IMR-90 (cell line): ENCODE measurements at regions not wholly inside any gene's neighbourhood (a gene's known extent, or its start where the extent isn't known, plus 50 kb on each side); places are given as distances from the start of the nearest gene placed in this dataset.
"Not testable (repeated sequence)": the region's sequence is repeated elsewhere in the genome, so short reads cannot be mapped to it uniquely, and the experiment has no call there.

ENCODE experiments used
- ATAC-seq: fragments of 200-7000 bp; cut with Tn5 transposase; 2 replicates; pipeline ENCODE4 v1.9.1; 2020; ENCODE audit warnings: low read depth, mild to moderate bottlenecking, moderate library complexity
- BruUV-seq: library from RNA; stranded (reverse); fragments of 400-500 nt; replicated peaks from 2 replicates; lab custom pipeline; 2021; lab: Mats Ljungman, UMichigan
- CTCF ChIA-PET: fragments of 300-600 bp; formaldehyde crosslinking; extraction: SDS; loops from one replicate; lab custom pipeline; 2021; ENCODE audit warnings: antibody characterized with exemption; lab: Yijun Ruan, JAX
- POLR2A ChIA-PET: fragments of 300-600 bp; sonication (Branson Sonifier 250); formaldehyde crosslinking; loops from one replicate; lab custom pipeline; 2022; ENCODE audit warnings: antibody characterized with exemption; ENCODE audit not compliant: unreplicated experiment; lab: Charles Lee
- DNase-seq: peaks from one replicate; pipeline ENCODE4 v3.0.0; 2013
- H2AFZ ChIP-seq: replicated peaks from 2 replicates; pipeline ENCODE3; 2013; ENCODE audit warnings: low read length, mild to moderate bottlenecking; ENCODE audit not compliant: poor library complexity
- H2AK5ac ChIP-seq: 2 replicates; pipeline ENCODE4 v1.6.1; 2013; ENCODE audit warnings: low read depth, low read length, inconsistent platforms
- H2AK9ac ChIP-seq: replicated peaks from 2 replicates; pipeline ENCODE3; 2013; ENCODE audit warnings: mild to moderate bottlenecking, low read depth, low read length, moderate library complexity; ENCODE audit not compliant: poor library complexity
- H2BK120ac ChIP-seq: 2 replicates; pipeline ENCODE4 v1.6.1; 2013; ENCODE audit warnings: low read depth, low read length, inconsistent platforms
- H2BK15ac ChIP-seq: 3 replicates; pipeline ENCODE4 v1.6.1; 2013; ENCODE audit warnings: low read depth, low read length, inconsistent platforms
- H2BK20ac ChIP-seq: 2 replicates; pipeline ENCODE4 v1.6.1; 2013; ENCODE audit warnings: low read depth, mild to moderate bottlenecking, inconsistent platforms, low read length, moderate library complexity
- H2BK5ac ChIP-seq: 2 replicates; pipeline ENCODE4 v1.6.1; 2013; ENCODE audit warnings: mild to moderate bottlenecking, low read depth, low read length, inconsistent platforms; ENCODE audit not compliant: poor library complexity, severe bottlenecking
- H3K14ac ChIP-seq: replicated peaks from 2 replicates; pipeline ENCODE4 v1.6.1; 2013; ENCODE audit warnings: low read depth, low read length, inconsistent platforms
- H3K18ac ChIP-seq: 2 replicates; pipeline ENCODE4 v1.6.1; 2013; ENCODE audit warnings: low read depth, low read length, control low read depth
- H3K23ac ChIP-seq: 2 replicates; pipeline ENCODE4 v1.6.1; 2013; ENCODE audit warnings: low read depth, low read length, inconsistent platforms
- H3K27ac ChIP-seq: 2 replicates; pipeline ENCODE4 v1.5.1; 2013; ENCODE audit warnings: mild to moderate bottlenecking, control low read depth, low read length; ENCODE audit not compliant: insufficient read depth
- H3K27me3 ChIP-seq: 2 replicates; pipeline ENCODE4 v1.6.1; 2013; ENCODE audit warnings: low read length; ENCODE audit not compliant: control insufficient read depth, insufficient read depth
- H3K36me3 ChIP-seq: 2 replicates; pipeline ENCODE4 v1.6.1; 2013; ENCODE audit warnings: low read length, mixed read lengths; ENCODE audit not compliant: control insufficient read depth, insufficient read depth
- H3K4ac ChIP-seq: 2 replicates; pipeline ENCODE4 v1.6.1; 2013; ENCODE audit warnings: low read depth, low read length, inconsistent platforms
- H3K4me1 ChIP-seq: 2 replicates; pipeline ENCODE4 v1.6.1; 2013; ENCODE audit warnings: low read length, mixed read lengths; ENCODE audit not compliant: control insufficient read depth, insufficient read depth
- H3K4me2 ChIP-seq: 2 replicates; pipeline ENCODE4 v1.6.1; 2013; ENCODE audit warnings: low read depth, mild to moderate bottlenecking, control low read depth, low read length, moderate library complexity
- H3K4me3 ChIP-seq: 2 replicates; pipeline ENCODE4 v1.5.1; 2013; ENCODE audit warnings: low read depth, mild to moderate bottlenecking, control low read depth, low read length, moderate library complexity; ENCODE audit not compliant: insufficient read depth
- H3K56ac ChIP-seq: 2 replicates; pipeline ENCODE4 v1.6.1; 2013; ENCODE audit warnings: low read length, inconsistent platforms; ENCODE audit not compliant: insufficient read depth; ENCODE audit errors: extremely low read depth
- H3K79me1 ChIP-seq, 2 experiments: 2 replicates each; pipeline ENCODE4 v1.6.1; 2013; ENCODE audit warnings: low read length in 2 of 2, inconsistent platforms in 1 of 2, low read depth in 1 of 2
- H3K9ac ChIP-seq: 2 replicates; pipeline ENCODE4 v1.6.1; 2013; ENCODE audit warnings: low read depth, low read length, control low read depth
- H3K9me1 ChIP-seq: 2 replicates; pipeline ENCODE4 v1.6.1; 2013; ENCODE audit warnings: low read length, inconsistent platforms; ENCODE audit not compliant: insufficient read depth
- H3K9me3 ChIP-seq: 2 replicates; pipeline ENCODE4 v1.6.1; 2013; ENCODE audit warnings: low read length; ENCODE audit not compliant: control insufficient read depth, insufficient read depth
- H4K20me1 ChIP-seq: 2 replicates; pipeline ENCODE4 v1.6.1; 2013; ENCODE audit warnings: low read length, inconsistent platforms; ENCODE audit not compliant: insufficient read depth
- H4K5ac ChIP-seq: 2 replicates; pipeline ENCODE4 v1.6.1; 2013; ENCODE audit warnings: mild to moderate bottlenecking, low read depth, low read length, control low read depth
- H4K8ac ChIP-seq, 2 experiments: 2 replicates each; pipeline ENCODE4 v1.6.1; 2013; ENCODE audit warnings: low read depth in 2 of 2, low read length in 2 of 2, control low read depth in 1 of 2, inconsistent platforms in 1 of 2
- H4K91ac ChIP-seq: 2 replicates; pipeline ENCODE4 v1.6.1; 2013; ENCODE audit warnings: low read depth, low read length, inconsistent platforms; ENCODE audit not compliant: insufficient read depth
- WGBS, 2 experiments: methylation state at CpG; one replicate each; pipeline versions ENCODE4 v1.1.5 to v1.1.7; 2013; ENCODE audit warnings: missing lambda C conversion rate in 2 of 2; ENCODE audit not compliant: insufficient read length in 1 of 2; ENCODE audit errors: extremely low coverage in 2 of 2; 5-methylcytosine and 5-hydroxymethylcytosine counted together
- dilution Hi-C: fragments of 300-500 bp; cut with HindIII; formaldehyde crosslinking; loops from one replicate; pipeline ENCODE4 v1.14.3; 2018; ENCODE audit warnings: low sequenced_read_pairs; ENCODE audit not compliant: unreplicated experiment
- in situ Hi-C: fragments of 300-500 bp; cut with MboI; formaldehyde crosslinking; loops from 3 replicates; pipeline ENCODE4 v1.14.3; 2019; ENCODE audit warnings: low sequenced_read_pairs, inconsistent platforms, mixed read lengths
- intact Hi-C: fragments of 100-400 bp; cut with micrococcal nuclease; formaldehyde crosslinking; loops from 2 replicates; pipeline ENCODE4 v1.10.0; 2022

GRCh38 chr4:49314815-49315214 lies 328.7 kb downstream of the CWH43 start:
- H2BK20ac ChIP-seq, H2AK5ac ChIP-seq, H2BK120ac ChIP-seq, H2BK15ac ChIP-seq, ATAC-seq, H3K4ac ChIP-seq, H3K4me3 ChIP-seq, H2BK5ac ChIP-seq, CTCF ChIA-PET, H4K8ac ChIP-seq, dilution Hi-C loops, H3K9ac ChIP-seq, in situ Hi-C loops, H4K5ac ChIP-seq, H4K20me1 ChIP-seq, H3K23ac ChIP-seq, H3K14ac ChIP-seq, intact Hi-C loops, DNase-seq, H3K36me3 ChIP-seq, H2AK9ac ChIP-seq, H4K91ac ChIP-seq, H3K18ac ChIP-seq, H3K27ac ChIP-seq, H3K27me3 ChIP-seq, H3K4me2 ChIP-seq, H3K56ac ChIP-seq, H3K9me1 ChIP-seq, H3K79me1 ChIP-seq, H2AFZ ChIP-seq, POLR2A ChIA-PET, BruUV-seq, H3K4me1 ChIP-seq: not testable (repeated sequence)
- WGBS, 2 experiments = 100% methylated on average over 2 of the region's 18 CpGs; no CpG with 5 or more reads in 1 of the 2 experiments
- H3K9me3 ChIP-seq = peaks cover 12% of the 10 kb centered on the region

GRCh38 chr4:49320725-49321410 lies 334.8 kb downstream of the CWH43 start:
- H4K91ac ChIP-seq, H3K4me1 ChIP-seq, CTCF ChIA-PET, H3K4me3 ChIP-seq, H3K36me3 ChIP-seq, H2BK15ac ChIP-seq, H3K56ac ChIP-seq, H3K79me1 ChIP-seq, BruUV-seq, H2BK20ac ChIP-seq, H3K27me3 ChIP-seq, H4K20me1 ChIP-seq, H3K9me1 ChIP-seq, H2AK5ac ChIP-seq, H2AK9ac ChIP-seq, intact Hi-C loops, H3K27ac ChIP-seq, H2BK120ac ChIP-seq, ATAC-seq, H4K5ac ChIP-seq, H3K4me2 ChIP-seq, dilution Hi-C loops, H3K4ac ChIP-seq, H3K18ac ChIP-seq, H2AFZ ChIP-seq, POLR2A ChIA-PET, H3K9ac ChIP-seq, H3K14ac ChIP-seq, H3K23ac ChIP-seq, H4K8ac ChIP-seq, H2BK5ac ChIP-seq, in situ Hi-C loops: not testable (repeated sequence)
- peak; percentile 13 for DNase-seq
- H3K9me3 ChIP-seq = peaks cover 12% of the 10 kb centered on the region
- no CpG with 5 or more reads among the region's 24 CpGs for WGBS, 2 experiments
